Stimulated activated CD8-positive, alpha-beta memory T cell treated with anti-CD3 and anti-CD28 coated beads, Interleukin-15, amount 100 ng/mL, for 4 hours (primary cell): ENCODE measurements at regions not wholly inside any gene's neighbourhood (a gene's known extent, or its start where the extent isn't known, plus 50 kb on each side); places are given as distances from the start of the nearest gene placed in this dataset.
A peak's percentile ranks its signal among the peaks of the same experiment; 100 is the strongest.

ENCODE experiments used
- DNase-seq, 2 donors: peaks; one replicate each; pipeline ENCODE4 v3.0.0-alpha.2; 2020; ENCODE audit warnings: low read depth in 2 of 2

DNA sequence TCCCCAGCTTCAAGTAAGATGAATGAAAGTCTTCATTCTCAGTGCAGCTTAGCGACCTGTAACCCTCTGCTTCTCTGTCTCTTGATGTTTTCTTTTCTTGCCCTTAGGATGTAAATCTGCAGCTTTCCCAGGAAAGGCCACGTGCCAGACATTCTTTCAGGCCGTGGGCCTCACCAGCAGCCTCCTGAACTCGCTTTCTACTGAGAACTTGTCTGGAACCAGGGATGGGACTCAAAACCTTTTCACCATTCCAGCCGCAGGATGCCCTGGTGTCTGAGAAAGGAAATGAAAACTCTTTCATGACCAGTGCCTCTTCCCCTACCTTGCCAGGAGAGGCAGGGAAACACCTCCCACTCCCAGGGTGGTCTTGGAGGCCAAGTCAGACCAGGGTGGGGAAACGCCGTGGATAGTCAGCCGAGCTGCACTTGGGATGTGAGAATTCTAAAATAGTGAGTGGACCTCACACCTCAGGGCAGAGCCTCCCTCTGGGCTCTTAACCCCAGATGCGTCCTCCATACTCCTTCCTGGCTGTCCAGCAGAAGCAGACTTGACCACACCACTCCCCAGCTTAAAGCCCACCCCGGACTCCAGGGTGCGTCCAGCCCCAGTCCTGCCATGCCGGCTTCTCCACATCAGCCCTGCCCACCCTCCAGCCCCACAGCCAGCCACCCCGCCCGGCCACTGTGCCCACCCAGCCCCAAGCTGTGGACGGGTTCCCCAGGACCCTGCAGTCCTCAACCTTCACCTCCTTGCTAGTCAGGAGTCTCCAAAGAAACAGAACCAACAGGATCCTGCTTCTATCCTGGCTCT lies 115.5 kb downstream of the TWIST2 start:
- DNase-seq = no peak

DNA sequence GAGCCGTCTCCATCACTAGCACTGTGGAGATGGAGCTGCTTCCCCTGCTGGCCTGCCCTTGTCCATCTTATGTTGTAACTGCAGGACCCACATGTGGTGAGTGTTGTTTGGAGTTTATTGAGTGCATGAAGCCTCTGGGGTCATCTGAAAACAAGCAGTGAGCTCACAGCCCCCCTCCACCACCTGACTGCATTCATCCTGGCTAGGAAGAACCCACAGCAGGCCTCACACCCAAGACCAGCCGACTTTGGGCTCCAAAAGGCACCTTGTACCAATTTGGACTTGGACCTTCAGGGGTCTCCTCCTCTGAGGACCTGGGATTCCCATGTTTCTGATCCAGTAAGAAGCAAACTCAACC lies 116.1 kb downstream of the TWIST2 start:
- DNase-seq = no peak

DNA sequence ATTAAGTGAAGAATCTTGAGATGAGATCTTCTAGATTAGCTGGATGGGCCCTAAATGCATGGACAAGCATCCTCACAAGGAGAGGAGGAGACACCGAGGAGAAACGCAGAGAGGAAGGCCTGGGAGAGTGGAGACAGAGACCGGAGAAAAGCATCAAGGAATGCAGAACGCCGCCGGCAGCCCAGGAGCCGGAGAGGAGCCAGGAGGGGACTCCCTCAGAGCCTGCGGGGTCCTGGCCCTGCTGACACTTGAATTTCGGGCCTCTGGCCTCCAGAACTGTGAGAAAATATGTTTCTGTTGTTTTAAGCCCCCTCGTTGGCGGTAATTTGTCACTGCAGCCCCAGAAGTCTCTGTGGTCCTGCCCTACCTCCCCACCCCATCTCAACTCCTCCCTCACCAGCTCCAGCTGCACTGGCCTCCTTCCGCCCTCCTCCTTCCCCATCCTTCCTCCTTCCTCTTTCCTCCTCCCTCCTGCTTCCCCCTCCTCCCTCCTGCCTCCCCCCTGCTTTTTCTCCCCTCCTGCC lies 116.7 kb downstream of the TWIST2 start:
- DNase-seq = no peak

DNA sequence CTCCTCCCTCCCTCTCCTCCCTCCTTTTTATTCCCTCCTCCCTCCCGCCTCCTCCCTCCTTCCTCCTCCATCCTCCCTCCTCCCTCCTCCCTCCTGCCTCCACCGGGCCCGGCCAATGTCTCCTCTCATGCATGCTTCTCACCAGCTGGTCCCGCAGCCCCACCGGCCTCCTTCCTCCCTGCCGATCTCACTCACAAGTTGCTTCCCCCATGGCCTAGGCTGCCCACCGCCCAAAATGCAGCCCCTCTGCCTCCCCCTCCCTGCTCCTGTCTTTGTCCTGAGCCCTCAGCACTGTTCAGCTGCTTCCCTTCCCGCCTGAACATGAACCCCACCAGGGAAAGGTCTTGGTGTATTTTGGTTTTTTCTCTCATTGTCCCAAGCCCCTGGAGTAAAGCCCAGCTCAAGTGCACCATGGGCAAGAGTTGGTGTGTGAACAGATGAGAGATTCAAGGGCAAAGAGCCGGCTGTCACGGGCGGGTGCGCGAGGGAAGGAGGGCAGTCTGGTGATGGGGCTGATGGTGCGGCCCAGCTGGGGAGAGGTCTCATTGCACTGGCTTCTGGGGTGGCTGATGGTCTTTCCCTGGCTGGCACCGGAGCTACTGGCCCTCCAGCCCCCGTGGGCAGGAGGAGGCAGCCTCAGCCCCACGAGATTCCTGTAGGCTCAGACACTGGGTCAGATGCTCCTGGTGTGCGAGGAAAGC lies 117.6 kb downstream of the TWIST2 start:
- no peak for DNase-seq

DNA sequence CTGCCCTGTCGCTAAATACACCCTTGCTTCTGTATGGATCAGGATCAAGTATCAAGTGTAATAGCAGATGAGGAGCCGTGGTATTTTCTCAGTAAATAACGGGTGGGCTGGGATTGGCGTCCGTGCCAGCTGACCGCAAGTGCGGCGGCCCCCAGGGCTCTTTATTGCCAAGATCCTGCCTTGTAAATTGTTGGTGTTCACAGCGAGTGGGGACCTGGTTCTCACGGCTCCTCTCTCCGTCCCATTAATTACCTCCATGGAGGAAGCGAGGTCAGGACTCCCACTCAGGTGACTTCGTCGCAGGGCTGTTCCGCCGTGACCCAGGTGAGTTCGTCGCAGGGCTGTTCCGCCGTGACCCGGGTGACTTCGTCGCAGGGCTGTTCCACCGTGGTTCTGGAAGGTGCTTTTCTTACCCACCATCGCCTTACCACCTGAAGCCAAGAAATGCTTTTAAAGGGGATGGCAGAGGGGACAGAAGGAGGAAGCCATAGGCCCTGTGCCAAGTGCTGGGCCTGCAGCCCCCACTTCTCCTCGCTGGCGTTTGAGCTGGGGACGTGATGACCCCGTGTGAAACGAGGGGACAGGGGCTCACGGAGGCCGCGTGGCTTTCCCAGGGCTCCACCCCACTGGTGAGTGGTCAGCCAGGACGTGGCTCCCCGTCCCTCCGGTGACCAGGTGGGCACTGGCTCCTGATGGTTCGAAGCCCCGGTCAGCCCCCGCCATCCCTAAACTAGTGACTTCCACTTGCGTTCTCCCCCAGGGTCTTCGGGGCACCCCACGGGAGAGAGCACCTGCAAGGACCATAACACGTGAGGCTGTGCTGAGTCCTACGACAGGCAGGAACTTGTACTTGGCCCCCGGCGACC lies 118.4 kb downstream of the TWIST2 start:
- DNase-seq = no peak

DNA sequence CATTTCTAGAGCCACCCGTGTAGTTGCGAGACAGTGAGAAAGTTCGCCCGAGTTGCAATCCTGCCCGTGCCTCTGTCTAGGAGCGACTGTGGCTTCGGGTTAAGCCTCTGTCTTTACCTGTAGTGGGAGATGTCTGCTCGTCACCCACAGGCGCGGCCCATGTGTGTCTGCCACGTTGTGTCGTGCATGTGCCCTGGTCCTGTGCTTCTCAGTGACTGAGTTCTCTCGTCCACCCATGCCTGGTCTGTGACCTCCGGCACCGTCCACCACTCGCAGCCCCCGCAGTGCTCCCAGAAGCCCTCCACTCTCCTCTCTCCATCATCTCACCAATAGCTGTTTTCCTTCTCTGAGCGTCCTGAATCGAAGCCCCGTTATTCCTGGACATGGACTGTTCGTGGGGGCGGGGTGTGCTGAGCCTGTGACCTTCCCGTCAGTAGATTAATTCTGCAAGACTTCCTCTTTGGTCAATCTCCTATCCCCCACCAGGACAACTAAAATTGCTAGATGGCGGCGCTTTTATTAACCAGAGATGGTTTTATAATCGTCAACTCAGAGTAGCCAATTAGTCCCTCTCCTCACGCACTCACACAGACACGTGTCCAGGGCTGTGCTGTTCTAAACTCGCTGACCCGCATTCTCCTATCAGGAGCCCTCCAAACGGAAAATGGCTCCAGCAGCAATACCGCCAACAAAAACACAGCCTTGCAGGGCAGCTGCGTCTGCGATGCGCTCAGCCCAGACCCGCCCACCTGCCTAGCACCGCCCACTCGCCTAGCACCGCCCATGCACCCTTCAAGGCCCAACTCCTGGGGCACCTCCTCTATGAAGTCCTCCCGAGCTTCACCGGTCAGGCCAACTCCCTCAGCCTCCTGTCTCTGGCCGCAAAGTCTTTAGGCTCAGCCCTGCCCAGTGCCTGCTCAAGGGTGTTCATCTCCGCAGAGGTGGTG lies 119.4 kb downstream of the TWIST2 start:
- DNase-seq = no peak

DNA sequence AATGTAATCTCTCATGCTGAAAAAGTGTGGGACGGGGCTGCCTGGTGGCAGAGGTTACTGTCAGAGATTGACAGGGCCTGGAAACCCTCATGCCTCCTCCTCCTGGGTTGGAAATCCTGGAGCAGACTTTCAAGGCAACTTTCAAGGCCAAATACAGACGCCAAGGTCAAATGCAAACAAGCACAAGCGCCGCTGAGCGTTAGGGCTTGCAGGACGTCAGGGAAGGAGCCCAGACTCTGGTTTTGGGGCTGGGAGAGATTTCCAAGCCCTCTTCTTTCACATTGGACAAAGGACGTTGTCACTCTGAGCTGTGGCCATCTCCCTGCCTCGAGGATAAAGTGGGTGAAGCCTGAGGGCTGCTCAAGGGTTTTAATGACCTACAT lies 120.1 kb downstream of the TWIST2 start:
- DNase-seq = no peak

DNA sequence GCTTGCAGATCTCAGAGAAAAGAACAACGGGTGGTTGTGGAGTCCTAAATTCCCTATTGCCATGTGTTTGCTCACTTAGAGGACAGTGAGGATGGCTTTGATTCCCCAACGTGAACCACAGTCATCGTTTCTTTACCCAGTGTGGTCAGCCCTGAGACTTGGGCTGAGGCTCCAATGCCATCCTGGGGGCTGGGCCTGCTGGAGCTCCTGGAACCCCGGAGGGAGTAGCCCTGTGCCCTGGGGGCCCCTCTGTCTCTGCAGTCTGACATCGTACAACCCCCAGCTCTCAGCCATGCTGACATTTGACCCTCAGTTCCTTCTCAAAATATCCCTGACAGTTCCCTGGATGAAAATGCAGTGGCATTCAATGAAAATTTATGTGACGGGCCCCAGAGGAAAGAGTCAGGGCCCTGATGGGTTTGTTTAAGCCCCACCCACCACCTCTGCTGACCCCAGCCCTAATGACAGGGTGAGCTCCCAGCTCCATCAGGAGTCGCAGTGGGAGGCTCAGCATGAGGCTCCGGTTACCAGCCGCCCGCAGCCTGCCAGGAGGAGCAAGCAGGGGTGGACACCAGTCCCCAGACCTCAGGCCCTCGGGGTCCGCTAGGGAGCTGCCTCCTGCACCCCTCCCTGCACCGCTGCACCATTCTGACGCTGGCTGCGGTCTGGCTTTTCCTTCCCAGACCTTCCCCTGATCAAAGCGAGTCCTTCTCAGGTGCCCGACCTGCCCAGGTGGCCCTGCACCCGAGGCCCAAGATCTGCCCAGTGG lies 120.9 kb downstream of the TWIST2 start:
- DNase-seq = no peak

DNA sequence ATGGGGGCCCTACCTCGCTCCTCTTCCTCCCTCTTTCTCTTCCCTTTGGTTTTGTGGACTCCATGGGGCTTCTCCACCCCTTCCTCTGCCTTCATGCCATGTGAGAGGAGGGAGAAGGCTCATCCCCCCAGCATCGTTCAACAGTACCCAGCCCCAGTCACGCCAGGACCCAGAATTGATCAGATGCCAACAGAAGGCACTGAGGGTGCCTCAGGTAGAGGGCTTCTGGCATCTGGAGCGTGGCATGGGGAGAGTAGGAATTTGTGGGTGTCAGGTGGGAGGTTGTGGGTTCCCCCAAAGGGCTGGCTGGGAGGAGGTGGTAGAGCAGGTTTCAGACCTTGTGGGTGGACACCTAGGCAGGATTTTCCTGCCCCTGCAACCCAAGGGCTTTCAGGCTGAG lies 122.0 kb downstream of the TWIST2 start:
- DNase-seq = no peak

DNA sequence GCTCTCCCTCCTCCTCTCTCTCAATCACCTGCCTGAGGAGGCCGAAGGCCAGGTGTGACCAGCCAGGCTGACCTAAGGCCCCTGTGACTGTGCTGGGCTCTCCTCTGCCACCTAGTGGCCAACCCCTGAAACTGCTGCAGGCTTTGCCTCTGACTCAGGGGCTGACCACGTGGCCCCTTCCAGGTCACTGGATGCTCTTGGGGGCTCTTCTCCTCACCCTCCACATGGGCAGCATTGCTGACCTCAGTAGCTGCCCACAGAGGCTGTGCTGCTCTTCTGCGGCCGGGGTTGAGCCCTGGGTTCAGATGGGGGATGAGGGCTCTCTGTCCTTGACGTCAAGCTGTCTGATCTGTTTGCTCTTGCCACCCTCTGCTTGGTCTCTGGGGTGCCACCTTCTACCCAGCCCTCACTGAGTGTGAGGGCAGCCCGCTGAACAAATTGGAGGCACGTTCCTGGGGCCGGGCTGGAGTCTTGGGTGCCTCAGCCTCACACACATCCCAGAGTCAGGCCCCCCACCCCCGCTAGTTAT lies 122.7 kb downstream of the TWIST2 start:
- peak in 1 of 2 donors; percentile 9 for DNase-seq

DNA sequence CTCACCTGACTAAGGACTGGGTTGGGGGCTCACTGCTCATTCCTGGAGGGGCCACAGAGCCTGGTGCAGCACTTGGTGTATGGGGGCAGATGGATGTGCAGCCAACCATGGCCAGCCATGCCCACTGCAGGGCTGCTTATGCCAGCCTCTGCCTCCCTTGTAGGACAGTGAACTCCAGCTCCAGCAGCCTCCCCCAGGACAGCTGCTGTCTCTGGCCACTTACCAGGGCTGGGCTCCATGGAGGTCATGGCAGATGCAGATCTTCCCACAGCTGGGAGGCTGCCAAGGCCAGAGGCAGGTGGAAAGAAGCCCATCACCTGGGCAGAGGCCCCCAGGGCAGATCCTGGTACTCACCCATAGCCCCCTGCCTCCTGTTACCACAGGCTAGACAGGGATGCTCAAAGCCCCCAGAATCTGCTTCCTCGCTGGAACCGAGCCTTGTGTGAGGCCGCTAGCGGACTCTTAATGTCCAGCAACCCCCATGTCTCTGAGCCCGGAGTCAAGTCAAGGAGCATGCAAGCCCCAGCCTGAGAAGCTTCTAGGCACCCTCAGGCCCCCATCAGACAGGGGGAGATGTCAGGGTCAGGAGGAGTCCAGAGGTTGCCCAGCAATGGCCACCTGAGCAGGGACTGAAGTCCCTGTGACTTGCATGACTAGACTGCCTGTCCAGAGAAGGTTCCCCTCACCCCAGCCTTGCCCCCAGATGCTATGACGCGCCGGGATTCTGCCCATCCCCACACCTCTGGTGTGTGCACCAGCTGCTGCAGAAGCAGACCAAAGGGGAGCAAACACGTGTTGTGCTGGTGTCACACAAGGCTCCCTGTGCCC lies 123.6 kb downstream of the TWIST2 start:
- DNase-seq = no peak

DNA sequence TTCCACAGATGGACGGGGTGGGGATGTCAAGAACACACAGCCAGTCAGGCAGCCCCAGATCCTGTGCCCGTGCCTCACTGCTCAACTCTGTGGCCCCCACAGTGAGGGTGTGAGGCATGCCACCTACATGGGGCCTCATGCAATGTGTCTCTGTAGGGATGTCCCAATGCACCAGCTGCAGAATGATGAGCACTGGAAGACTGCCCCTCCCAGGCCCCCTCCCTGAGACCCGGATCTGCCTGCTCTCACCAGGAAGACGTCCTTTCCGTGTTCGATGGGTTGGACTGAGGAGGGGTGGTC lies 124.2 kb downstream of the TWIST2 start:
- no peak for DNase-seq

DNA sequence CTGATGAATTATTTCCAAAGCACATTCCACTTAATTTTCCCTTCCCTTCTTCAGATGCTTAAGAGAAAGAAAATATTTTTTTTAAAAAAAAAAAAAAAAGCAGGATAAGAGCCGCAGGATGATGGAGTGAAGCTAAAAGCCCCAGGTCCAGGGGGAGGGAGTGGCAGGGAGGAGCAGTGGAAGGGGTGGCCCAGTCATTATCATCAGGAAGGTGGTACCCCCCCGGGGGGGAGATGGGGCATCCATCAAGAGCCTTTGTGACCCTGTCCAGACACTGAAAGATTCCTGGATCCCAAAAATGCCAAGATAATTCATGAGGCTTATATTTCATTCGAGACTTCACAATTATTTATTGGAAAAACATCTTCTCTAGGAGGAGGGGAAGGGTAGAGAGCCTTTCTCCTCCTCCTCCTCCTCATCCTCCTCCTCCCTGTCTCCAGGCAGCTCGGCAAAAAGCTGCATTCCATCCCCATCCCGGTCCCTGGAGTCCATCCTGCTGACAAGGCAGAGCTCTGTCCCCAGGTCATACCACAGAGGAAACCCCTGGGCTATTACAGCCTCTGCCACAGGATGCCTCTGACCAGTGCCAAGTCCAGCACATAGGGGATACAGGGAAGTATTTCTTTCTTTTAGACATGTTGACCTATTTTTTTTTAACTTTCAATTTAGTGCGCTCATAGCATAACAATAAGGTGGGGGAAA lies 125.3 kb downstream of the TWIST2 start:
- no peak for DNase-seq

DNA sequence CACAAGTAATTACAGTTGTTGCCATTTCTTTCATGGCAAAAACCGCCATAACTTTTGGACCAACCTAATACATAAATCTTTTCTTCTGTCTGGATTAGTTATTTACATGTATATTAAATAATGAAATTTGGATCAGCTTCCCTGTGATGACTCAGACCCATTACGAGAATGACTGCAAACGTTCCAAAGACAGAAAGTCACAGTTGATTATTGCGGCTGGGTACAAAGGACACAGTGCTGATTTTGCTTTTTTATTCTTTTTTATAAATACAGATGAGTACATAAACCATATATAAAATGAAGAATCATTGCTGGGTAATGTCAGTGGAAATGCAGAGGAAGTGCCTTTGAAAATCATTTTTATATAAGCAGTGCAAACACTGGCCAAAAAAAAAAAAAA lies 126.2 kb downstream of the TWIST2 start:
- DNase-seq = no peak

DNA sequence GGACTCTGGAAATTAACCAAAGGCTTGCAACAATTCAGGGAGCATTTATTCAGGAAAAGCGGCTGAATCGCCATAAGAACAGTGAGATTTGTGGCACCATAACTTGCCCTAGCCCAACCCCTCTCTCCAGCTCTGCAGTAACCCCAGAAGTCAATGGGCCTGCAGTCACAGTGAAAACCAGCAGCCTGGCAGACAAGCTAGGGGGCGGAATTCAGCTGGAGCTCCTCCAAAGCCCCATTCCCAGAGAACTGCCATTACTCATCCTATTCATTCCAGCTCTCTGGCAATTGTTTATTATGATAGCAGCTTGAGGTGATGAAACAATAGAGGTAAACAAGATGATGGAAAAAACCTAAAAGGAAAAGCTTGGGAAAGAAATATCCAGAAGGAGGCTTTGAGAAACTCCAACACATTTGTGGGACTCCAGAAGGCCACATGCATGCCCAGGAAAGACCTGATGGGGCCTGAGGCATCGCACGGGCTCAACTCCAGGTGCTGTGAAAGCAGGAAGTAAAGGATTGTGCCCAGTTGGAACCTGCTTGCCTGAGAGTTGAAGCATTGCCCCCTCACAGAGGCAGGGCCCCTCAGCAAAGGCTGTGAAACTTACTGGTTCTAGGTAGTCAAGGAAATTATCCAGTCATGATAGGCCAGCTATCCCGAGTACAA lies 126.7 kb downstream of the TWIST2 start:
- no peak for DNase-seq

DNA sequence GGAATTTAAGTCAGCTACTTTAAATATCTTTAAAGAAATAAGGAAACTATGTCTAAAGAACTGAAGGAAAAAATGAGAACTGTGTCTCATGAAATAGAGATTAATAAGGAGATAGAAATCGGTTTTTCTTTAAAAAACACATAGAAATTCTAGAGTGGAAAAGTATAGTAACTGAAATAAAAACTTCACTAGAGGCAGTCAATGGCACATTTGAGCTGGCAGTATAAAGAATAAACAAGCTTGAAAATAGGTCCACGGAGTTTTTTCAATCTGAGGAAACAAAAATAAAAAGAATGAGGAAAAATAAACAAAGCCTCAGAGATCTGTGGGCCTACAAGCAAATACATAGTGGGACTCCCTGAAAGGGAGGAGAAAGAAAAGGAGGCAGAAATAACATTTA lies 127.5 kb downstream of the TWIST2 start:
- DNase-seq = no peak

DNA sequence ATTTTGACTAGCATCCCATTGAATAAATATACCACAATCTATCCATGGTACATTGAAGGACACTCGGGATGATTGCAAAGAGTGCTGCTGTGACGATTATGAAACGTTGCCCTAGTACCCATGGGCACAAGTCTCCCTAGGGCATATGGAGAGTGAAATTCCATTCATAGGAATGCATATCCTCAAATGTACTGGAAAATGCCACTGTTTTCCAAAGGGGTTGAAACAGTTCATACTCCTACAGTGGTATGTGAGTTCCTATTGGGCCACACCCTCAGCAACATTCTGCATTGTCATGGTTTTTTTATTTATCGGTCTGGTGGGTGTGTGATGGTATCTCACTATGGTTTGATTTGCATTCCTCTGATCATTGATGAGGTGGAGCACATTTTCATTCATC lies 130.6 kb downstream of the TWIST2 start:
- no peak for DNase-seq

DNA sequence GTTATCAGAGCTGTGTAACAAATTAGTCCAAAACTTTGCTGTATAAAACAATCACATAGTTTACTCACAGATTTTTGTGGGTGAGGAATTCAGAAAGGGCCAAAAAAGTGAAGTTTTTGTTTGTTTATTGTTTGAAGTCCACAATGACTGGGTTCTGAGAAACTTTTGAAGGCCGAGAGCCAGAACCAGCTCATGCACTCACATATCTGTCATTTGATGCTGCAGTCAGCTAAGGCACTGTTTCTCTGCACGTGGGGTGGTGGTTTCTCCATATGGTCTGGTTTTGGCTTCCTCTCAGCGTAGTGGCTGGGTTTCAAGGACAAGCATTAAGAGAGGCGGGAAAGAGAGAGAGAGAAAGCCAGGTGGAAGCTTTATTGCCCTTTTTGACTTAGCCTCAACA lies 131.8 kb downstream of the TWIST2 start:
- no peak for DNase-seq
